A549 (cell line): ENCODE measurements at regions not wholly inside any gene's neighbourhood (a gene's known extent, or its start where the extent isn't known, plus 50 kb on each side); places are given as distances from the start of the nearest gene placed in this dataset.

Experiments used
- BCL3 ChIP-seq: fragments of >200 bp; sonication (Bioruptor Twin); formaldehyde crosslinking; IDR thresholded peaks from 3 replicates; pipeline ENCODE4 v1.6.1; 2016
- SMC3 ChIP-seq: fragments of >200 bp; sonication (Bioruptor Twin); formaldehyde crosslinking; IDR thresholded peaks from 3 replicates; pipeline ENCODE4 v1.6.1; 2018; ENCODE audit warnings: inconsistent platforms
- TF ChIP-seq, protein P1 (sequence below): fragments of >200 bp; sonication (Bioruptor Twin); formaldehyde crosslinking; IDR thresholded peaks from 3 replicates; pipeline ENCODE4 v1.5.1; 2016

DNA sequence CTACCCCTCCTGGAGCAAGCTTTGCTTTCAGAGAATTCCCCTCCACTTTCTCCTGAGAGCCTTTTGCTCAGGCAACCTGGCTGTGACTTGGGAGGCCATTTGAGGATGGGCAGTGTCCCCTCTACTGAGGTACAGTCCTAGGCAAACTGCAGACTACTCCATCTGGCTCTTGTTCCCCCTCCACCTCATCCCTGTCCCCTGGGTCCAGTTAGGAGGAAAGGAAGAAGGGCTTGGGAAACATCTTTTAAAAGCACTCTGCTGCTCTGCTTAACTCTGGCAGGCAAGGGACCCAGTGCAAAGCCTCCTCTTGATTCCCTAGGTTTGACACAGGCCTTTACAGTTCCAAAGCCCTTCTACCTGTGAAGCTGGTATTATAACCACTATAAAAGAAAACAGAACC, 108.2 kb downstream of the NAV1 start:
- TF ChIP-seq SMC3 (no peak), BCL3 (no peak)
- TF ChIP-seq, protein P1, sequence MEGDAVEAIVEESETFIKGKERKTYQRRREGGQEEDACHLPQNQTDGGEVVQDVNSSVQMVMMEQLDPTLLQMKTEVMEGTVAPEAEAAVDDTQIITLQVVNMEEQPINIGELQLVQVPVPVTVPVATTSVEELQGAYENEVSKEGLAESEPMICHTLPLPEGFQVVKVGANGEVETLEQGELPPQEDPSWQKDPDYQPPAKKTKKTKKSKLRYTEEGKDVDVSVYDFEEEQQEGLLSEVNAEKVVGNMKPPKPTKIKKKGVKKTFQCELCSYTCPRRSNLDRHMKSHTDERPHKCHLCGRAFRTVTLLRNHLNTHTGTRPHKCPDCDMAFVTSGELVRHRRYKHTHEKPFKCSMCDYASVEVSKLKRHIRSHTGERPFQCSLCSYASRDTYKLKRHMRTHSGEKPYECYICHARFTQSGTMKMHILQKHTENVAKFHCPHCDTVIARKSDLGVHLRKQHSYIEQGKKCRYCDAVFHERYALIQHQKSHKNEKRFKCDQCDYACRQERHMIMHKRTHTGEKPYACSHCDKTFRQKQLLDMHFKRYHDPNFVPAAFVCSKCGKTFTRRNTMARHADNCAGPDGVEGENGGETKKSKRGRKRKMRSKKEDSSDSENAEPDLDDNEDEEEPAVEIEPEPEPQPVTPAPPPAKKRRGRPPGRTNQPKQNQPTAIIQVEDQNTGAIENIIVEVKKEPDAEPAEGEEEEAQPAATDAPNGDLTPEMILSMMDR = no peak
